Left kidney (tissue), 1 donor: ENCODE measurements at regions not wholly inside any gene's neighbourhood (a gene's known extent, or its start where the extent isn't known, plus 50 kb on each side); places are given as distances from the start of the nearest gene placed in this dataset.
"Not testable (repeated sequence)": the region's sequence is repeated elsewhere in the genome, so short reads cannot be mapped to it uniquely, and the experiment has no call there.

Experiments
- DNase-seq: peaks from one replicate; pipeline ENCODE4 v3.0.0-alpha.2; 2013

DNA sequence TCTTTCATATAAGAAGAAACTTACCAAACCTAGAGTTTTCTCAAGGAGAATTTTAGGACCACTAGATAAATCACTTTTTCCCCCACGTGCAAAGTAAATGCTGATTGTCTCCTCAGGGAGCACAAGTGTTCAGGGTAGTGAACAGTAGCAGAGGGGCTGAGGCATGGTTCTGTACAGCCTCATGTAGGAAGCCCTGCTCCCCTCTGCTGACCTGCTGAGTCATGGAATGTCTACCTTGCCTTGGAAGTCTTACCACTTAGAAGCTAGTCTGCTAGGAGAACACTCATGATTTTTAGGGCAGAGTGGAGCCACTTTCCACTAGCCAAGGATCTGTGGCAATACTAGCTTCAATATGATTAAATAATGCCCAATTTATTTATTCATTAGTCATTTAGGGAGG is 2120.6 kb upstream of the RAG2 start:
- no peak for DNase-seq

DNA sequence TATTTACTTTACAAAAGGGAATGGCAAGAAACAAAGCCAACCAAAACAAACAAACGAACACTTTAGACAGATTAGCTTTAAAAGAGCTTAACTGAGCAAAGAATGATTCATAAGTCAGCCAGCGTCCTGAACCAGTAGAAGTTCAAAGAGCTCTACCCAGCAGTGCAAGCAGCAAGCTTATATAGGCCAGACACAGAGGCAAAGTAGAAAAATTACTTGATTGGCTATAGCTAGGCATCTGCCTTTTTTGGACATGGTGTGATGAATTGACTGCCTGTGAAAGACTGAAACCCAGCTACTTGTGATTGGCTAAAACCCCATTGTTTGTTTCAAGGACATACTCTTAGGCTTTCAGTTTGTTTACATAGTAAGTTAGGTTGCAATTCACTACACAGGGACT is 2120.0 kb upstream of the RAG2 start:
- DNase-seq: no peak

- DNase-seq: no peak
These were observed 2113.1 kb upstream of the RAG2 start for GRCh38 chr11:38711110-38711509.

DNA sequence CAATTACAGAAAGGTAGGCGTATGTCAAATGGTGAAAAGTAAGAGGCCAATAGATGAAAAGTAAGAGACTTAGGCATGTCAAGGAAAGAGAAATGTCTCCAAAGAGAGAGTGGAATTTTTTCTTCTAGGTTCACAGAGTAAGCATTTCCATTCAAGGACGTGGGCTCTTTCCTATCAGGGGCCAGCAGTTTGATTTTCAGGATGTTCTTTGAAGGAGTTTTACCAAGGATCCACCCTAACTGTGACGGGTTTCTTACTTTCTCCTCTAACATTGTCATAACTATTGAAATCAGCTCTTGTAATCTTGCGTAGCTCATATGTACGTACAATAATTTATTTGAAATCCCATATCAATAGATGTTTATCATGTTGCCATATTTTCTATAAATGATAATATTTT is 2112.2 kb upstream of the RAG2 start:
- DNase-seq: no peak

DNA sequence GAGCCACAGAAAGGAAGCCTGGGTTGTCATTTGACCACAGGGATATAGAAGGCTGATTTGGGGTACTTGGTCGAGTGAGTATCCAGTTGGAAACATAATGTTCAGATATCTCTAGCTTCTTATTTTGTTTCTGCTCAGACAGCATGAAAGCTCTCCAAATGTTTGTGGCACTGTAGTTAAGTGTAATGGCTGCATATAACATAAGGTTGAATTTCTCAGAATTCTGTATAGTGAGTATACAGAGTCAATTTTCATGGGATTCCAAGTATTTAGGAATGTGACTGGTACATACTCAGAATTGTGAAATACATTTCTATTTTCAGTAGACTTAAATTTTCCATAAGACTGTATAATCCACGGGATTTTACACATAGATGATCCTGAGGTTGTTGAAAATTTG is 2102.1 kb upstream of the RAG2 start:
- no peak for DNase-seq

GRCh38 chr11:38693306-38693705 is 2095.3 kb upstream of the RAG2 start:
- DNase-seq: no peak

DNA sequence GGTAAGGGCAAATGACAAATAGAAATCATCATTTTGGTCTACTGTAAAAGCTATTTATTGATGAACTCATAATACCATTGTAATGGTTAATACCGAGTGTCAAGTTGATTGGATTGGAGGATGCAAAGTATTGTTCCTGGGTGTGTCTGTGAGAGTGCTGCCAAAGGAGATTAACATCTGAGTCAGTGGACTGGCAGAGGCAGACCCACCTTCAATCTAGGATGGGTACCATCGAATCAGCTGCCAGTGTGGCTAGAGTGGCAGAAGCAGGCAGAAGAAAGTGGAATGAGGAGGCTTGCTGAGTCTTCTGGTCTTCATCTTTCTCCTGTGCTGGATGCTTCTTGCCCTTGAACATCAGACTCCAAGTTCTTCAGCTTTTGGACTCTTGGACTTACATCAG is 2092.2 kb upstream of the RAG2 start:
- not testable (repeated sequence) for DNase-seq

GRCh38 chr11:38687008-38687407 is 2089.0 kb upstream of the RAG2 start:
- no peak for DNase-seq

- no peak for DNase-seq
These were observed 2085.4 kb upstream of the RAG2 start for GRCh38 chr11:38683484-38683883.

DNA sequence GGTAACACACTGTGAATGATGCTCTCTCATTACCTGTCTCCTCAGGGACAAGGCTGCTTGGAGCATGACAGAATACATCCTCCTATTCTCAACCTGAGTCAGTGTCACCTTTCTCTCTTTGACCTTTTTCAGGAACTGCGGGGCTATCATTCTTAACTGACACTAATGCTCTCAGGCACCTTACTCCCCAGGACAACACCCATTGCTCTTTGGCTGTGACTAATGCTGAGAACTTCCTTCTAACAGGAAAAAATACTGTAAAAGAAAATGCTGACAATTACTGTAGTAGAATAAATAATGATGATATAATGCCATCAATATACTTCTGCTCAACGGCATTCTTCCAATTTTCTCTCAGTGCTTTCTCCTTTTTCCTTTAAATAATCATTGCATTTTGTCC is 2082.7 kb upstream of the RAG2 start:
- no peak for DNase-seq

DNA sequence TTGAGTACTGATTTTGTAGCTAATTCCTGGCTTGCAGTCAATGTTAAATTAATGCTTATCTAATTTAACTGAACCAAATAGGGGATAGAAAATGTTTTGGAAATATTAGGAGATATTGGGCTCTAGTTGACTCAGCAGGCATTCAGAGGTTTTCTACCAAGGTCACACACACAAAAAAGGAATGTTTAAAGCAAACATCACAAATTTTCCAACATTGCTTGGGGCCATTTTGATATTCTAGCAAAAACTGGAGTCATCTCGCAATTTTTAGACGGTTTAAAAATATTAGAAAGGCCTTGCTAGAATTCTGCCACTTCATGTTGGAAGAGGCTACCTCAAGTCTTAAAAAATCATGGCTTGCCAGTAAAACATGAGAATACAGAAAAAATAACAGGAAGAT is 2082.1 kb upstream of the RAG2 start:
- no peak for DNase-seq

DNA sequence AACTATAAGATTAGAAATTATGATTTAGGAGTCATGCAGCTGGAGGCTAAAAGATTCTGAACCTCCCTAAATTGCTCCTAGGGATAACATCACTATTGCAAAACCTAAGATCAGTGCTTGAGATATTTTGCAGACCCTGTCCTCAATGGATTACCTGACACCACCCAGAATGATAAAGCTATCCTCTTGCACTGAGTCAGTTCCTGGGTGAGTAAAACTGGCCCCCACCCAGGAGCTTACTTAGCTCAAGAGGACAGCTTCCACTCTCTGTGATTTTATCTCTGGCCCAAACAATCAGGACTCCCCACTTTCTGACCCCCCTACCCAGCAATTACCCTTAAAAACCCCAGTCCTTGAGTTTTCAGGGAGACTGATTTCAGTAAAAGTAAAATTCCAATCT is 2074.4 kb upstream of the RAG2 start:
- no peak for DNase-seq

DNA sequence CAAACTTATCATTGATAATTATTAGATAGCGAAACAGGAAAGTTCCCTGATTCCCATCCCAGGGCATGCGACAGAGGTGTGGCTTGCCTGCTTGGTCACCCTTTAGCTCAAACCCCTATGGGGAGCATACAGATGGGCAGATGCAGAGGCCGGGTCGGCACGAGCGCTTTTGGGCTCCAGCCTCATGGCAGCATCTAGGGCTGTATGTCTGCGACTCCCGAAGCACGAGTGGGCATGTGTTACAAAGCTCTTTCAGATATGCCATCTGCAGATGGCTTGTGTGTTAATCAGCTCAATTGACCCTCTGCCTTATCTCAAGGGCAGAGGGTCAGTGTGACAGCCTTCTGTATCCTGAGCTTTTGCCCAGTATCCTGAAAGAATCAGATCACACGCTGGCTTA is 2069.3 kb upstream of the RAG2 start:
- no peak for DNase-seq

DNA sequence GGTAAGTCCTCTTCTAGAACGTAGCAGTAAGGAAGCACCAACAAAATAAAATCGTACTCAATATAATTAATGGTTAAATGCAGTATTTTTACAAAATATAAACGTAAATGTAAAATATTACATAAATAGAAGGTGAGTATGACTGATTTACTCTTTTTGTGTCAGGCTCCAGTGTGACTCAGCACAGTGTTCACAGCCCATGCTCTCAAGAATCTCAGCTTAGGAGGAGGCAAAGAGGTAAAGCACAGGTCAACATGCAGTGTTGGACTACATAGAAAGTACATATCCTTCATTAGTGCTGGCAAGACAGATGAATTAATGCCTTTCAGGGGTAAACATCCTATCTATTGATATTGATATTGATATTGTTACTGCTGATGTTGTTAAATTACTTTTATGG is 2050.6 kb upstream of the RAG2 start:
- no peak for DNase-seq

GRCh38 chr11:38646382-38646781 is 2048.3 kb upstream of the RAG2 start:
- no peak for DNase-seq

DNA sequence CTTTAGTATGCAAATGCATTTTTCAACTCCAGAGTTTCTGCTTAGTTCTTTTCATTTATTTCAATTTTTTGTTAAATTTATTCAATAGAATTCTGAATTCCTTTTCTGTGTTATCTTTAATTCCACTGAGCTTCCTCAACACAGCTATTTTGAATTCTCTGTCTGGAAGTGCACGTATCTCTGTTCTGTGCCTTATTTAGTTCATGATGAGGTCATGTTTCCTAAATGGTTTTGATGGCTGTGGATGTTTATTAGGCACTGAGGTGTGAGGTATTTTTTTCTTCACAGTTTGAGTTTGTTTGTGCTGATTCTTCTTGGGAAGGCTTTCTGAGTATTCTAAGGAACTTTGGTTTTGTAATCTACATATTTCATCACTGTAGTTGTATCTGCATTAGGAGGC is 2042.8 kb upstream of the RAG2 start:
- no peak for DNase-seq

- DNase-seq: no peak
These were observed 2014.7 kb upstream of the RAG2 start for GRCh38 chr11:38612701-38613100.

DNA sequence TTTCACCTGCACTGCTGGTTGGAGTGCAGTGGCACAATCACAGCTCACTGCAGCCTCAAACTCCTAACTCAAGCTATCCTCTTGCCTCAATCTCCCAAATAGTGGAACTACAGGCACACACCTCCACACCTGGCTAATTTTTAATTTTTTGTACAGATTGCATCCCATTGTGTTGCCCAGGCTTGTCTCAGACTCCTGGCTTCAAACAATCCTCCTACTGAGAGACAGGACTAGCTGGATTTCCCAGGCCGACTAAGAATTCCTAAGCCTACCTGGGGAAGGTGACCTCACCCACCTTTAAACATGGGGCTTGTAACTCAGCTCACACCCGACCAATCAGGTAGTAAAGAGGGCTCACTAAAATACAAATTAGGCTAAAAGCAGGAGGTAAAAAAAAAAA is 2003.3 kb upstream of the RAG2 start:
- DNase-seq: not testable (repeated sequence)

- DNase-seq: no peak
These were observed 2000.4 kb upstream of the RAG2 start for GRCh38 chr11:38598418-38598817.

DNA sequence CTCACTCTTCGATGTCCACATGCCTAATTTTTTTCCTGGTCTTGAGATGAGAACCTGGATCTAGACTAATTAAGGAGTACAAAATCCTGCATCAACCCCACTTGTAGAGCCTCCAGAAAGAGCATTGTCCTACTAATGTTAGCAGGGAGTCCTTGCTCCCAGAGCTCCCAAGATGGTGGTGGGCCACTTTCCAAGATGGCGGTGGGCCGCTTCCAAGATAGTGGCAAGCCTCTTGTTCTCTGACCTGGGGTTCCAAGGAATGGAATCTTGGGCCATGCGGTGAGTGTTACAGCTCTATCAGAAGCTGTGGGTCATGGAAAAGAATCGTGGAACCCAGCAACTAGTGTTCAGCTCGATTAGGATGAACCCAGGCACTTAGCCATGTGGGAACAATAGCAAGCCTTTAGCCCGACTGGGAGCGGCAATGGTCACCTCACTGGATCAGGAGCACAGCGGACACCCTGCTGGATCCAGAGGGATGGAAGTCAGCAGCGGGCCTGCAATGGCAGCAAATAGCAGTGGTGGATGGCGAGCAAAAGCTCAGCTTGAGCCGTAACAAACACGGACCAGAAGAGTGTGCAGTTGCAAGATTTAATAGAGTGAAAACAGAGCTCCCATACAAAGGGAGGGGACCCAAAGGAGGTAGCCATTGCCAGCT is 1997.5 kb upstream of the RAG2 start:
- not testable (repeated sequence) for DNase-seq

- DNase-seq: no peak
These were observed 1996.9 kb upstream of the RAG2 start for GRCh38 chr11:38594895-38595294.

GRCh38 chr11:38593649-38594048 is 1995.6 kb upstream of the RAG2 start:
- DNase-seq: no peak

DNA sequence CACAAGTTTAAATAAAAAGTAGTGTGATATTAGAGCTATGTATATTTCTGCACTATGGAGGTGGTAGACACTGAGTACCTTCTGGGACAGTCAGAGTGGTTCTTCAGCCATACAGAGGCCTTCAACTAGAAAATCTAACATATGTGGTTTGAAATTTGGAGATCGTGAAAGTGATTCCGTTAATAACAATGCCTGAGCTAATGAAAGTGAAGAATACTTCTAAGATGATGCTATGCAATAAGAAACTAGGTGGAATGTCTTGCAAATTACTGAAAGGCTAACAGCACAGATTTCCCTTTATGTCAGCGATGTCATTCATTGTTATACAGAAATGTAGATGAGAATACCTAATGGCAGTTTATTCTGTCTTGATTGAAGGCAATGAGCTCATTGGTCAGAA is 1984.7 kb upstream of the RAG2 start:
- DNase-seq: no peak

GRCh38 chr11:38582151-38582550 is 1984.1 kb upstream of the RAG2 start:
- no peak for DNase-seq

DNA sequence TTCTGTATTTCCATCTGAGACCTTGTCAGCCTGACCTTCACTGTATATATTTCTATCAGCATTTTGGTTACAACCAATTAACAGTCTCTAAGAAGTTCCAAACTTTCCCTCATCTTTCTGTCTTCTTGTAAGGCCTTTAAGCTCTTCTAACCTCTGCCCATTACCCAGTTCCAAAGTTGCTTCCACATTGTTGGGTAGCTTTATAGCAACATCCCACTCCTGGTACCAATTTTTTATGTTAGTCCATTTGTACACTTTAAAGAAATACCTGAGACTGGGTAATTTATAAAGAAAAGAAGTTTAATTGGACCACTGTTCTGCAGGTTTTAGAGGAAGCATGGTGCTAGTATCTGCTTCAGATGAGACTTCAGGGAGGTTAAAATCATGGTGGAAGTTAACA is 1979.7 kb upstream of the RAG2 start:
- no peak for DNase-seq
